CD4-positive, alpha-beta T cell treated with Interleukin-15 for 4 hours (primary cell): ENCODE measurements at regions not wholly inside any gene's neighbourhood (a gene's known extent, or its start where the extent isn't known, plus 50 kb on each side); places are given as distances from the start of the nearest gene placed in this dataset.
A peak's percentile ranks its signal among the peaks of the same experiment; 100 is the strongest.
"Not testable (repeated sequence)": the region's sequence is repeated elsewhere in the genome, so short reads cannot be mapped to it uniquely, and the experiment has no call there.

Source experiments
- DNase-seq: peaks from one replicate; pipeline ENCODE4 v3.0.0-alpha.2; 2020; ENCODE audit warnings: low spot score

- DNase-seq: peak; percentile 56
Measured at GRCh38 chr1:117754061-117754969, 148.5 kb downstream of the TENT5C start.

GRCh38 chr1:117757668-117758067, 151.8 kb downstream of the TENT5C start:
- no peak for DNase-seq

GRCh38 chr1:117758444-117759316, 152.8 kb downstream of the TENT5C start:
- DNase-seq: peak; percentile 70

DNA sequence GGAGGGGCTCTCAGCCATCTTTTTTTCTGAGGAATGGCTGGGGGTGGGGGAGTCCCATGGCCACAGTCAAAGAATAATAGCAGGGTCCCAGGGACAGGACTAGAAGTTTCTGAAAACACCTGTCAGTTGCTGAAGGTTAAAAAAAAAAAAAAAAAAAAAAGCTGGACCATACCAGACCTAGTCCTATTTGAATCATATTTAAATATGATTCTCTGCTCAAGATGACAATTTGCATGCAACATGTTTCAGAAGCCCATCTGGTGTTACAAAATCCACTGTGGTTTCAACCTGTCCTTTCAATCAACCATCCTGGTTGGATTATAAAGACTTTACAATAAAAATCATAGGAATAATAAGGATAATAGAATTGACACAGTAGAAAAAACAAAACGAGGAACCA, 153.7 kb downstream of the TENT5C start:
- DNase-seq: no peak

- no peak for DNase-seq
Measured at GRCh38 chr1:117760069-117760468, 154.2 kb downstream of the TENT5C start.

GRCh38 chr1:117760485-117760884, 154.6 kb downstream of the TENT5C start:
- DNase-seq: no peak

DNA sequence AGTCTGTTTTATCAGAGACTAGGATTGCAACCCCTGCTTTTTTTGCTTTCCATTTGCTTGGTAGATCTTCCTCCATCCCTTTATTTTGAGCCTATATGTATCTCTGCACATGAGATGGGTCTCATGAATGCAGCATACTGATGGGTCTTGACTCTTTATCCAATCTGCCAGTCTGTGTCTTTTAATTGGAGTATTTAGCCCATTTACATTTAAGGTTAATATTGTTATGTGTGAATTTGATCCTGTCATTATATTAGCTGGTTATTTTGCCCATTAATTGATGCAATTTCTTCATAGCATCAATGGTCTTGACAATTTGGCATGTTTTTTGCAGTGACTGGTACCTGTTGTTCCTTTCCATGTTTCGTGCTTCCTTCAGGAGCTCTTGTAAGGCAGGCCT, 161.7 kb downstream of the GDAP2 start:
- not testable (repeated sequence) for DNase-seq

GRCh38 chr1:117770981-117771531, 158.4 kb downstream of the GDAP2 start:
- no peak for DNase-seq

DNA sequence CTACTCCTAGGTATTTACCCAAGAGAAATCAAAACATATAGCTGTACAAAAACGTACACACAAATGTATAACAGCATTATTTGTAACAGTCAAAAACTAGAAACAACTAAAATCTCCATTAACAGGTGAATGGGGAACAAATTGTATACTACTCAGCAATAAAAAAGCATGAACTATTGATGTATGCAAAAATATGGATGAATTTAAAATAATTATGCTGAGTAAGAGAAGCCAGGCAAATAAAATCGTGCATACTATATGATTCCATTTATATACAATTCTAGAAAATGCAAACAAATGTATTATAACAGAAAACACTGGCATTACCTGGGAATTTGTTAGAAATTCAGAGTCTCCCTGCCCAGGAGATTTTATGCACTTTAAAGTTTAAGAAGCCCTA, 150.1 kb downstream of the GDAP2 start:
- no peak for DNase-seq

GRCh38 chr1:117780687-117781475, 148.5 kb downstream of the GDAP2 start:
- no peak for DNase-seq

DNA sequence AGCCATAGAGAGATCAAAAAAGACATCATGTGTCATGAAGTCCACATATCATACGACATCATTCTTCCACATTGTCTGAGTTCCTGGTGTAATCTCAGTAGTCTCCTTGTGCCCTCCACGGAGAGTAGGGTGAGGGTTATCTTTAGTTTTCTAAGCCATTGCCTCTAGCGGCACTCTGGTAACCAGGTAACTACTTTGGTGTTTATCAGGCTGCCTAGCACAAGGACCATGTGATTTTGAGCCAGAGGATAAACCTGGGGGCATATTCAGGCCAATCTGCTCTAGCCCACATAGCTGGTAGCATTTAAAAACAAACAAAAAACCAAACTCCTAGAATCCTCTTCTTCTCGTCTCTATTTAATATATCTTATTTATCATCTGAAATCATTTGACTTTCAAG, 147.4 kb downstream of the GDAP2 start:
- DNase-seq: no peak

GRCh38 chr1:117783606-117784396, 145.6 kb downstream of the GDAP2 start:
- no peak for DNase-seq

- no peak for DNase-seq
Measured at GRCh38 chr1:117788014-117788413, 141.4 kb downstream of the GDAP2 start.

- no peak for DNase-seq
Measured at GRCh38 chr1:117793413-117793812, 136.0 kb downstream of the GDAP2 start.

DNA sequence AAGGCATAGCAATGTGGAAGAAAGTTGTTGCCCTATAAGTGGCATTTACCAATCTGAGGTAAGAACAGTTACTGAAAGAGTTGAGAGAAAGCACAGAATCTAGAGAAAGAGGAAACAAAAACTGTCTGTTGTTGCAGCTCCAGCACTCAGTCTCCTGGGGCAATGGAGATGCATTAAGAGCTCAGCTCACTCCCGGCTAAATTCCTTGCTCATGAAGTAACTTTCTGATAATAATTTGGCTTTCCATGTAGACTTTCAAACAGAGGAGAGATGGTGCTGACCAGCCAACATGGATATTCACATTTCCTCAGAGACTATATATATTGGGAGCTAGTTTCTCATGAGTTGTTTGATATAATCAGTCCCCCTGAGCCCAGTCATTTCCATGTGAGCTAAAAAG, 135.3 kb downstream of the GDAP2 start:
- DNase-seq: no peak

GRCh38 chr1:117795190-117795589, 134.2 kb downstream of the GDAP2 start:
- DNase-seq: no peak

- no peak for DNase-seq
Measured at GRCh38 chr1:117795792-117796191, 133.6 kb downstream of the GDAP2 start.

DNA sequence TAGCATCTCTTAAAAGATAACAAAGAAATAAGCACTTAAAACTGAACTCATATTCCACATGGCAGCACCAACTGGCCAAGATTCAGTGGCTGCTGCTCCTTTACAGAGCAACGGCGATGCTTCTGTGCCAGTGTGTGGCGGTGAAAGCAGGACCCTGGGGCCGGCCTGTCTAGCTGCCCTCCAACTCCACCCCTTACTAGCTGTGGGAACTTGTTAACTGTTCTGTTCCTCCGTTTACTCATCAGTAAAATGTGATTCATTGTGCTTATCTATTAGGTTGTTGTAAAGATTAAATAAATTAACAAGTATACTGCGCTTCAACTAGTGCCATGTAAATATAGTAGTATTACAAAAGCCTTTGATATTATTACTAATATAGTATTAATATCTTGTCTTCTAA, 133.2 kb downstream of the GDAP2 start:
- no peak for DNase-seq

DNA sequence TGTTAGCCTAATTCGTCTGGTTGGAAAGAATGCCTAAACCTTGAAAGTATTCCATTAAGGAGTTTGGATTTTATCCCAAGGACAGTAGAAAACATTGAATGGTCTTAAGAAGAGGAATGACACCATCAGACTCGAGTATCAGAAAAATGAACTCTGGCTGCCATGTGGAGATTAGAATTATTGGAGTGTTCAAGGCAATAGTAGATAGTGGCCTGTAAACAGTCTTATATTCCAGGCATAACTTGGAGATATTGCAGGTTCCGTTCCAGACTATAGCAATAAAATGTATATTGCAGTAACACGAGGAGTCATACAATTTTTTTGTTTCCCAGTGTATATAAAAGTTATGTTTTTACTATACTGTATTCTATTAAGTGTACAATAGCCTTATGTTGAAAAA, 130.9 kb downstream of the GDAP2 start:
- DNase-seq: no peak

DNA sequence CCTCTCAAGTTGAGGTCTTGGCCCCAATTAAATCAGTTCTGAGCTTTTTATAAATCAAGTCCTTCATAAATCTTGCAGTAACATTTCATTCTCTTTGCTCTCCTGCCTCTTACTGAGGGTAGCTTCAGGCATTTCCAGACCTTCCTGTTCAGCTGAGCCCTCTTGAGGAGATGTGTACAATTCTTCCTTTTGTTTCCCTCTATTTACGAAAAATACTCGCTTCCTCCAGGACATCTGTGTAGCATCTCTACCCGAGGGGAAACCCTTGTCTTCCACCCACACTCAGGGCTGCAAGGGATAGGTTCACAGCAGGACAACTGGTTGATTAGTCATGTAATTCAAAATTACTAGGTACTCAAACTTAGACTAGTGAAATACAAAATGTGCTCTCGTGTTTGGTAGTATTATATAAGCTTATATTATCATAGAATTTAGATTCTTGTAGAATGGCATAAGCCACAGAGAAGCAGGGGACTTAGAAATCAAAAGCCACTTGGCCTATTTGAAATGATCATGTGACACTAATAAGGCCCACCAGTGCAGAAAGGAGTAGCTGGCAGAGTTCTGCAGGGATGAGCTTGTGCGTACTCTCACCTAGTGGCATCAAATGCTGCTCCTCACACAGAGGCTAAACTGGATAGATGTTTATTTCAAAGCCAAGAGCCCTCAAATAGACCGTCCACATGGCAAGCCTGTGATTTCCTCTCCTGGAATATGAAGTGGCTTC, 126.7 kb downstream of the GDAP2 start:
- no peak for DNase-seq
